HCT116 (cell line): ENCODE measurements at regions not wholly inside any gene's neighbourhood (a gene's known extent, or its start where the extent isn't known, plus 50 kb on each side); places are given as distances from the start of the nearest gene placed in this dataset.

Experiments
- ATAC-seq: fragments of 200-7000 bp; cut with Tn5 transposase; 2 replicates; pipeline ENCODE4 v1.9.1; 2020; ENCODE audit warnings: mild to moderate bottlenecking, moderate library complexity
- BruUV-seq: library from RNA; stranded (reverse); fragments of 400-500 nt; replicated peaks from 2 replicates; lab custom pipeline; 2021; lab: Mats Ljungman, UMichigan
- CTCF ChIA-PET: fragments of 300-600 bp; sonication (Branson Sonifier 250); formaldehyde crosslinking; loops from one replicate; lab custom pipeline; 2021; ENCODE audit warnings: antibody characterized with exemption; lab: Charles Lee
- POLR2A ChIA-PET: fragments of 300-600, 350-600 bp; sonication (Branson Sonifier 250); formaldehyde crosslinking; loops from one replicate; lab custom pipeline; 2021; ENCODE audit warnings: antibody characterized with exemption; lab: Charles Lee
- RAD21 ChIA-PET, 2 experiments: fragments of 300-600 bp; sonication (Branson Sonifier 250); formaldehyde crosslinking; loops; one replicate each; lab custom pipeline; 2023; ENCODE audit warnings: low total read pairs in 2 of 2; ENCODE audit not compliant: uncharacterized antibody in 2 of 2, unreplicated experiment in 2 of 2, low non-redundant PET in 1 of 2; lab: Charles Lee
- DNase-seq: peaks from one replicate; pipeline ENCODE4 v3.0.0-alpha.2; 2010; ENCODE audit warnings: low read depth, low spot score
- H2AFZ ChIP-seq: fragments of 200-600 bp; shearing (Covaris generic), sonication (generic); 2 replicates; pipeline ENCODE4 v1.6.1; 2017; ENCODE audit warnings: low read depth, mixed run types, mixed read lengths, antibody characterized with exemption, low read length; ENCODE audit not compliant: poor library complexity, severe bottlenecking
- H3K27ac ChIP-seq: 2 replicates; pipeline ENCODE4 v1.5.1; 2012; ENCODE audit warnings: low read depth, low read length
- H3K27me3 ChIP-seq: fragments of 200-600 bp; sonication (generic); 2 replicates; pipeline ENCODE4 v1.6.1; 2016; ENCODE audit warnings: mixed run types, low read length, mixed read lengths; ENCODE audit not compliant: insufficient read depth
- H3K36me3 ChIP-seq, 2 experiments: fragments of 200-500 bp in 1 of 2; fragments of 200-600 bp in 1 of 2; sonication (Bioruptor generic) in 1 of 2; sonication (generic) in 1 of 2; 2 replicates each; pipeline versions ENCODE4 v1.5.1 to v1.6.1; 2014 to 2016; ENCODE audit warnings: low read length in 2 of 2, inconsistent platforms in 1 of 2, mixed read lengths in 1 of 2, mixed run types in 1 of 2; ENCODE audit not compliant: insufficient read depth in 2 of 2, control insufficient read depth in 1 of 2
- H3K4me1 ChIP-seq, 2 experiments: fragments of 200-600 bp in 1 of 2; sonication (generic) in 1 of 2; 2 replicates each; pipeline versions ENCODE4 v1.5.1 to v1.6.1; 2012 to 2017; ENCODE audit warnings: low read length in 2 of 2, inconsistent platforms in 1 of 2, mild to moderate bottlenecking in 1 of 2, mixed read lengths in 1 of 2, mixed run types in 1 of 2, moderate library complexity in 1 of 2; ENCODE audit not compliant: insufficient read depth in 2 of 2, control insufficient read depth in 1 of 2
- H3K4me2 ChIP-seq: fragments of 200-600 bp; sonication (generic); 2 replicates; pipeline ENCODE4 v1.6.1; 2017; ENCODE audit warnings: mixed run types, low read length, mixed read lengths
- H3K4me3 ChIP-seq, 2 experiments: fragments of 200-600 bp in 1 of 2; sonication (generic) in 1 of 2; replicated peaks in 1 of 2; 2 replicates each; pipeline ENCODE4 v1.5.1; 2011 to 2016; ENCODE audit warnings: low read length in 2 of 2, control low read depth in 1 of 2, low read depth in 1 of 2, mild to moderate bottlenecking in 1 of 2, mixed read lengths in 1 of 2, mixed run types in 1 of 2
- H3K79me2 ChIP-seq: fragments of 200-600 bp; sonication (generic); 2 replicates; pipeline ENCODE4 v1.6.1; 2017; ENCODE audit warnings: mild to moderate bottlenecking, mixed run types, low read length, moderate library complexity, mixed read lengths; ENCODE audit not compliant: insufficient read depth
- H3K9ac ChIP-seq: fragments of 200-600 bp; sonication (generic); 2 replicates; pipeline ENCODE4 v1.6.1; 2016; ENCODE audit warnings: low read length, mixed read lengths
- H3K9me2 ChIP-seq: fragments of 200-600 bp; sonication (generic), shearing (Covaris generic); 2 replicates; pipeline ENCODE4 v1.6.1; 2017; ENCODE audit warnings: mixed run types, mild to moderate bottlenecking, moderate library complexity; ENCODE audit not compliant: insufficient read depth
- H3K9me3 ChIP-seq, 2 experiments: fragments of 200-500 bp in 1 of 2; fragments of 200-600 bp in 1 of 2; sonication (Bioruptor generic) in 1 of 2; sonication (generic) in 1 of 2; 2 replicates each; pipeline ENCODE4 v1.6.1; 2014 to 2017; ENCODE audit warnings: low read length in 2 of 2, mixed read lengths in 2 of 2, inconsistent platforms in 1 of 2, low read depth in 1 of 2, mild to moderate bottlenecking in 1 of 2, mixed run types in 1 of 2, moderate library complexity in 1 of 2; ENCODE audit not compliant: control insufficient read depth in 1 of 2, insufficient read depth in 1 of 2
- H4K20me1 ChIP-seq: fragments of 200-600 bp; sonication (generic), shearing (Covaris generic); 2 replicates; pipeline ENCODE4 v1.6.1; 2017; ENCODE audit warnings: mixed run types, mild to moderate bottlenecking, moderate library complexity; ENCODE audit not compliant: insufficient read depth
- CBX3 ChIP-seq: IDR thresholded peaks from 2 replicates; pipeline ENCODE4 v1.6.1; 2012; ENCODE audit warnings: low read depth
- CEBPB ChIP-seq: IDR thresholded peaks from 2 replicates; pipeline ENCODE4 v1.6.1; 2012; ENCODE audit warnings: low read depth
- EGR1 ChIP-seq: IDR thresholded peaks from 2 replicates; pipeline ENCODE4 v1.6.1; 2012; ENCODE audit warnings: low read depth
- ELF1 ChIP-seq: IDR thresholded peaks from 2 replicates; pipeline ENCODE4 v1.6.1; 2012; ENCODE audit warnings: low read depth, borderline replicate concordance
- EZH2 ChIP-seq: fragments of 200-600 bp; sonication (generic); IDR thresholded peaks from 2 replicates; pipeline ENCODE4 v1.6.1; 2017; ENCODE audit warnings: antibody characterized with exemption, mixed run types
- EZH2phosphoT487 ChIP-seq: fragments of 200-600 bp; IDR thresholded peaks from 2 replicates; pipeline ENCODE4 v1.6.1; 2018; ENCODE audit warnings: antibody characterized with exemption, borderline replicate concordance
- FOSL1 ChIP-seq: IDR thresholded peaks from 2 replicates; pipeline ENCODE4 v1.6.1; 2012; ENCODE audit warnings: low read depth
- JUND ChIP-seq: IDR thresholded peaks from 2 replicates; pipeline ENCODE4 v1.6.1; 2012
- POLR2AphosphoS5 ChIP-seq: IDR thresholded peaks from 2 replicates; pipeline ENCODE4 v1.6.1; 2011; ENCODE audit warnings: mild to moderate bottlenecking, low read depth, low read length, moderate library complexity
- RAD21 ChIP-seq: IDR thresholded peaks from 2 replicates; pipeline ENCODE4 v1.6.1; 2012; ENCODE audit warnings: low read depth, mild to moderate bottlenecking
- SP1 ChIP-seq: IDR thresholded peaks from 2 replicates; pipeline ENCODE4 v1.6.1; 2012; ENCODE audit warnings: low read depth
- TCF7L2 ChIP-seq: IDR thresholded peaks from 2 replicates; pipeline ENCODE4 v1.7.0; 2011; ENCODE audit warnings: borderline replicate concordance, inconsistent platforms; ENCODE audit not compliant: insufficient read depth, insufficient read length; ENCODE audit errors: extremely low read depth
- ZNF274 ChIP-seq: fragments of 200-500 bp; sonication (Bioruptor generic); IDR thresholded peaks from 2 replicates; pipeline ENCODE4 v1.6.1; 2014; ENCODE audit warnings: mild to moderate bottlenecking, low read depth, low read length, inconsistent platforms
- intact Hi-C: fragments of 100-400 bp; cut with micrococcal nuclease; formaldehyde crosslinking; loops from 2 replicates; pipeline ENCODE4 v1.10.0; 2022
- TF ChIP-seq, protein P1 (sequence below): IDR thresholded peaks from 2 replicates; pipeline ENCODE4 v1.6.1; 2012
- TF ChIP-seq, protein P2 (sequence below), 3 experiments: fragments of 200-600 bp in 1 of 3; sonication (generic) in 1 of 3; IDR thresholded peaks in 2 of 3; conservative IDR thresholded peaks in 1 of 3; 2 replicates each; pipeline ENCODE4 v1.5.1; 2012 to 2017; ENCODE audit warnings: low read depth in 2 of 3, low read length in 2 of 3, antibody characterized with exemption in 1 of 3, borderline replicate concordance in 1 of 3, control low read depth in 1 of 3, mild to moderate bottlenecking in 1 of 3, mixed read lengths in 1 of 3, mixed run types in 1 of 3, moderate library complexity in 1 of 3; ENCODE audit not compliant: insufficient read depth in 1 of 3
- TF ChIP-seq, protein P3 (sequence below): IDR thresholded peaks from 2 replicates; pipeline ENCODE4 v1.6.1; 2011; ENCODE audit warnings: mild to moderate bottlenecking, low read length, moderate library complexity; ENCODE audit not compliant: insufficient replicate concordance; ENCODE audit errors: extremely low read depth
- TF ChIP-seq, protein P4 (sequence below): IDR thresholded peaks from 2 replicates; pipeline ENCODE4 v1.6.1; 2012; ENCODE audit warnings: low read depth
- TF ChIP-seq, protein P5 (sequence below): IDR thresholded peaks from 2 replicates; pipeline ENCODE4 v1.6.1; 2012

DNA sequence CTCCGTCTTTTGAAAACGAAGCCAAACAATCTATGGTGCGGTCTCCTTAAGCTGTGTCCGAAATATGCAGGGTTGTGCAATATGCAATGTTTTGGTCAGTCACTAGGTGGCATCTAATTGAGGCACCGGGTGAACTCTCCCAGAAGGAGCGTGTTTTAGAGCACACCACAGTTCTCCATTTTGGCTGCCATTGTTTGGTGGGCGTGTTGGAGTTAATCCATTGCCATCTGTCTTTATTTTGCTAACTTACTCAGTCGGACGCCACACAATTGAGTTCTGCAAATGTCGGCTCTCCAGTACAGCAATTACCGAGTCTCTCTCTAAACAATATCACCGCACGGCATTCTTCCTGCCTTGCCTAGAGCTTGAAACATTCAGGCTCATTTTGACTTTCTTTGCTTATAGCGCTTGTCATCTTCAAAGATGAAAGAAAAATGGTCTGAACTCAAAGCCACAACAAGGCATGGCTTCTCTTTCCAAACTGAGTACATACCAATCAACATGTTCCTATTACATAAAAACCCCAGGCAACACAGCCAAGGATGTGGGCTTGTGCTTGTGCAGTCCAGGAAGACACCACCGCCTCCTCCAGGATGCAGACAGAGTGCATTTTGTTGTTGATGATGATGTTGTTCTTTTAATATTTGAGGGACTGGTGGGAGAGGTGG lies 182.0 kb upstream of the SERP2 start:
- intact Hi-C loops: loop anchor here (1.0 to 2.0 kb wide), 2 partner anchors 245 to 283 kb away; no protein-coding TSS in a partner anchor
- Histone ChIP-seq H3K9me3 (no peaks in the 10 kb centered on the region), H3K4me1 (peaks cover 5 to 41% of the 10 kb centered on the region in 2 experiments), H3K27ac (no peak overlapping the region), H2AFZ (peak overlapping the region; percentile 82), H3K9ac (no peak overlapping the region), H3K79me2 (no peaks in the 10 kb centered on the region), H4K20me1 (no peaks in the 10 kb centered on the region), H3K4me3 (0 out of 4 replicates have a peak overlapping the region, but pooled peaks of 1 of the 2 experiments have one; percentile 21), H3K36me3 (no peaks in the 10 kb centered on the region), H3K4me2 (peak overlapping the region; percentile 67), H3K27me3 (no peaks in the 10 kb centered on the region), H3K9me2 (no peaks in the 10 kb centered on the region)
- BruUV-seq: TSS peak; percentile 83
- CTCF ChIA-PET: interaction anchor here (0.9 to 2.1 kb wide), 10 partner anchors 10 to 283 kb away, joined by 3 to 13 read pairs (median 4); no protein-coding TSS in a partner anchor
- DNase-seq: peak; percentile 81
- ATAC-seq: peak; percentile 93
- RAD21 ChIA-PET: interaction anchor here (0.6 to 1.9 kb wide), 4 partner anchors 51 to 245 kb away, joined by 3 to 5 read pairs (median 4); no protein-coding TSS in a partner anchor
- POLR2A ChIA-PET: interaction anchor here (0.7 to 3.4 kb wide), 7 partner anchors 9 to 245 kb away, joined by 3 to 18 read pairs (median 3); no protein-coding TSS in a partner anchor
- no peak for TF ChIP-seq EZH2
- no peak for TF ChIP-seq ELF1
- TF ChIP-seq ZNF274: no peak
- TF ChIP-seq JUND: 0 out of 2 replicates have a peak, but pooled peaks have one; percentile 5
- TF ChIP-seq, protein P1, sequence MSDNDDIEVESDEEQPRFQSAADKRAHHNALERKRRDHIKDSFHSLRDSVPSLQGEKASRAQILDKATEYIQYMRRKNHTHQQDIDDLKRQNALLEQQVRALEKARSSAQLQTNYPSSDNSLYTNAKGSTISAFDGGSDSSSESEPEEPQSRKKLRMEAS: peak; percentile 88
- TF ChIP-seq TCF7L2: peak; percentile 10
- TF ChIP-seq CEBPB: peak; percentile 98
- no peak for TF ChIP-seq EZH2phosphoT487
- peak; percentile 50 for TF ChIP-seq POLR2AphosphoS5
- TF ChIP-seq, protein P2, sequence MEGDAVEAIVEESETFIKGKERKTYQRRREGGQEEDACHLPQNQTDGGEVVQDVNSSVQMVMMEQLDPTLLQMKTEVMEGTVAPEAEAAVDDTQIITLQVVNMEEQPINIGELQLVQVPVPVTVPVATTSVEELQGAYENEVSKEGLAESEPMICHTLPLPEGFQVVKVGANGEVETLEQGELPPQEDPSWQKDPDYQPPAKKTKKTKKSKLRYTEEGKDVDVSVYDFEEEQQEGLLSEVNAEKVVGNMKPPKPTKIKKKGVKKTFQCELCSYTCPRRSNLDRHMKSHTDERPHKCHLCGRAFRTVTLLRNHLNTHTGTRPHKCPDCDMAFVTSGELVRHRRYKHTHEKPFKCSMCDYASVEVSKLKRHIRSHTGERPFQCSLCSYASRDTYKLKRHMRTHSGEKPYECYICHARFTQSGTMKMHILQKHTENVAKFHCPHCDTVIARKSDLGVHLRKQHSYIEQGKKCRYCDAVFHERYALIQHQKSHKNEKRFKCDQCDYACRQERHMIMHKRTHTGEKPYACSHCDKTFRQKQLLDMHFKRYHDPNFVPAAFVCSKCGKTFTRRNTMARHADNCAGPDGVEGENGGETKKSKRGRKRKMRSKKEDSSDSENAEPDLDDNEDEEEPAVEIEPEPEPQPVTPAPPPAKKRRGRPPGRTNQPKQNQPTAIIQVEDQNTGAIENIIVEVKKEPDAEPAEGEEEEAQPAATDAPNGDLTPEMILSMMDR (IDR thresholded peaks at IDR 0.05 in 2 of 3, conservative IDR thresholded peaks at IDR 0.05 in 1 of 3; ENCODE audit: borderline replicate concordance in 1 of 3, insufficient read depth in 1 of 3, low read depth in 2 of 3, low read length in 2 of 3): peak; percentile 47 to 73 (median 63); a peak in 5 of 6 replicates
- TF ChIP-seq, protein P3, sequence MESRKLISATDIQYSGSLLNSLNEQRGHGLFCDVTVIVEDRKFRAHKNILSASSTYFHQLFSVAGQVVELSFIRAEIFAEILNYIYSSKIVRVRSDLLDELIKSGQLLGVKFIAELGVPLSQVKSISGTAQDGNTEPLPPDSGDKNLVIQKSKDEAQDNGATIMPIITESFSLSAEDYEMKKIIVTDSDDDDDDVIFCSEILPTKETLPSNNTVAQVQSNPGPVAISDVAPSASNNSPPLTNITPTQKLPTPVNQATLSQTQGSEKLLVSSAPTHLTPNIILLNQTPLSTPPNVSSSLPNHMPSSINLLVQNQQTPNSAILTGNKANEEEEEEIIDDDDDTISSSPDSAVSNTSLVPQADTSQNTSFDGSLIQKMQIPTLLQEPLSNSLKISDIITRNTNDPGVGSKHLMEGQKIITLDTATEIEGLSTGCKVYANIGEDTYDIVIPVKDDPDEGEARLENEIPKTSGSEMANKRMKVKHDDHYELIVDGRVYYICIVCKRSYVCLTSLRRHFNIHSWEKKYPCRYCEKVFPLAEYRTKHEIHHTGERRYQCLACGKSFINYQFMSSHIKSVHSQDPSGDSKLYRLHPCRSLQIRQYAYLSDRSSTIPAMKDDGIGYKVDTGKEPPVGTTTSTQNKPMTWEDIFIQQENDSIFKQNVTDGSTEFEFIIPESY: no peak
- TF ChIP-seq, protein P4, sequence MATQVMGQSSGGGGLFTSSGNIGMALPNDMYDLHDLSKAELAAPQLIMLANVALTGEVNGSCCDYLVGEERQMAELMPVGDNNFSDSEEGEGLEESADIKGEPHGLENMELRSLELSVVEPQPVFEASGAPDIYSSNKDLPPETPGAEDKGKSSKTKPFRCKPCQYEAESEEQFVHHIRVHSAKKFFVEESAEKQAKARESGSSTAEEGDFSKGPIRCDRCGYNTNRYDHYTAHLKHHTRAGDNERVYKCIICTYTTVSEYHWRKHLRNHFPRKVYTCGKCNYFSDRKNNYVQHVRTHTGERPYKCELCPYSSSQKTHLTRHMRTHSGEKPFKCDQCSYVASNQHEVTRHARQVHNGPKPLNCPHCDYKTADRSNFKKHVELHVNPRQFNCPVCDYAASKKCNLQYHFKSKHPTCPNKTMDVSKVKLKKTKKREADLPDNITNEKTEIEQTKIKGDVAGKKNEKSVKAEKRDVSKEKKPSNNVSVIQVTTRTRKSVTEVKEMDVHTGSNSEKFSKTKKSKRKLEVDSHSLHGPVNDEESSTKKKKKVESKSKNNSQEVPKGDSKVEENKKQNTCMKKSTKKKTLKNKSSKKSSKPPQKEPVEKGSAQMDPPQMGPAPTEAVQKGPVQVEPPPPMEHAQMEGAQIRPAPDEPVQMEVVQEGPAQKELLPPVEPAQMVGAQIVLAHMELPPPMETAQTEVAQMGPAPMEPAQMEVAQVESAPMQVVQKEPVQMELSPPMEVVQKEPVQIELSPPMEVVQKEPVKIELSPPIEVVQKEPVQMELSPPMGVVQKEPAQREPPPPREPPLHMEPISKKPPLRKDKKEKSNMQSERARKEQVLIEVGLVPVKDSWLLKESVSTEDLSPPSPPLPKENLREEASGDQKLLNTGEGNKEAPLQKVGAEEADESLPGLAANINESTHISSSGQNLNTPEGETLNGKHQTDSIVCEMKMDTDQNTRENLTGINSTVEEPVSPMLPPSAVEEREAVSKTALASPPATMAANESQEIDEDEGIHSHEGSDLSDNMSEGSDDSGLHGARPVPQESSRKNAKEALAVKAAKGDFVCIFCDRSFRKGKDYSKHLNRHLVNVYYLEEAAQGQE: no peak
- TF ChIP-seq, protein P5, sequence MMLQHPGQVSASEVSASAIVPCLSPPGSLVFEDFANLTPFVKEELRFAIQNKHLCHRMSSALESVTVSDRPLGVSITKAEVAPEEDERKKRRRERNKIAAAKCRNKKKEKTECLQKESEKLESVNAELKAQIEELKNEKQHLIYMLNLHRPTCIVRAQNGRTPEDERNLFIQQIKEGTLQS: no peak
- TF ChIP-seq RAD21: peak; percentile 70
- 0 out of 2 replicates have a peak, but pooled peaks have one; percentile 28 for TF ChIP-seq EGR1
- peak; percentile 25; the same call in 1 of the 2 replicates for TF ChIP-seq SP1
- no peak for TF ChIP-seq FOSL1
- peak; percentile 91 for TF ChIP-seq CBX3
